NCI-H510A (cell line): ENCODE measurements at regions not wholly inside any gene's neighbourhood (a gene's known extent, or its start where the extent isn't known, plus 50 kb on each side); places are given as distances from the start of the nearest gene placed in this dataset.

Experiments used
- DNase-seq: peaks from one replicate; lab custom pipeline; 2025; lab: John Stamatoyannopoulos, UW

- no peak for DNase-seq
Observed at GRCh38 chr2:22238967-22239366, 1115.2 kb downstream of the TDRD15 start.

- no peak for DNase-seq
Observed at GRCh38 chr2:22247466-22247865, 1123.7 kb downstream of the TDRD15 start.

- no peak for DNase-seq
Observed at GRCh38 chr2:22248851-22249250, 1125.1 kb downstream of the TDRD15 start.

GRCh38 chr2:22253171-22253570 is 1129.4 kb downstream of the TDRD15 start:
- DNase-seq, result no peak

GRCh38 chr2:22261165-22261564 is 1123.8 kb upstream of the KLHL29 start:
- no peak for DNase-seq

GRCh38 chr2:22270341-22270740 is 1114.6 kb upstream of the KLHL29 start:
- no peak for DNase-seq

GRCh38 chr2:22273853-22274252 is 1111.1 kb upstream of the KLHL29 start:
- DNase-seq, result no peak

- DNase-seq, result no peak
Observed at GRCh38 chr2:22274661-22275060, 1110.3 kb upstream of the KLHL29 start.

GRCh38 chr2:22276696-22277095 is 1108.3 kb upstream of the KLHL29 start:
- no peak for DNase-seq

GRCh38 chr2:22279541-22279940 is 1105.4 kb upstream of the KLHL29 start:
- DNase-seq, result no peak

GRCh38 chr2:22281033-22281432 is 1103.9 kb upstream of the KLHL29 start:
- no peak for DNase-seq

GRCh38 chr2:22282220-22282619 is 1102.8 kb upstream of the KLHL29 start:
- DNase-seq, result no peak

GRCh38 chr2:22282916-22283315 is 1102.1 kb upstream of the KLHL29 start:
- no peak for DNase-seq

GRCh38 chr2:22283436-22283835 is 1101.5 kb upstream of the KLHL29 start:
- no peak for DNase-seq

- no peak for DNase-seq
Observed at GRCh38 chr2:22290302-22290701, 1094.7 kb upstream of the KLHL29 start.

- DNase-seq, result no peak
Observed at GRCh38 chr2:22290909-22291473, 1094.0 kb upstream of the KLHL29 start.

- no peak for DNase-seq
Observed at GRCh38 chr2:22301228-22301627, 1083.8 kb upstream of the KLHL29 start.

GRCh38 chr2:22326250-22326649 is 1058.7 kb upstream of the KLHL29 start:
- no peak for DNase-seq

GRCh38 chr2:22329211-22330154 is 1055.5 kb upstream of the KLHL29 start:
- DNase-seq, result peak; percentile 68

GRCh38 chr2:22336414-22336813 is 1048.6 kb upstream of the KLHL29 start:
- DNase-seq, result no peak

- no peak for DNase-seq
Observed at GRCh38 chr2:22340716-22341115, 1044.3 kb upstream of the KLHL29 start.

GRCh38 chr2:22347306-22347705 is 1037.7 kb upstream of the KLHL29 start:
- no peak for DNase-seq

- no peak for DNase-seq
Observed at GRCh38 chr2:22350621-22351020, 1034.4 kb upstream of the KLHL29 start.
